CD4-positive, alpha-beta memory T cell (primary cell): ENCODE measurements at regions not wholly inside any gene's neighbourhood (a gene's known extent, or its start where the extent isn't known, plus 50 kb on each side); places are given as distances from the start of the nearest gene placed in this dataset.

Experiments
- CTCF ChIA-PET: fragments of 350-600 bp; sonication (Branson Sonifier 250); formaldehyde crosslinking; loops from one replicate; lab custom pipeline; 2021; ENCODE audit warnings: inconsistent platforms; ENCODE audit not compliant: partially characterized antibody; lab: Charles Lee
- POLR2A ChIA-PET: fragments of 350-600 bp; sonication (Branson Sonifier 250); formaldehyde crosslinking; loops from one replicate; lab custom pipeline; 2021; ENCODE audit not compliant: partially characterized antibody; lab: Charles Lee
- DNase-seq, 5 donors: peaks; one replicate each; pipeline versions ENCODE4 v3.0.0 to v3.0.0-alpha.2; 2020 to 2022; ENCODE audit warnings: mixed read lengths in 1 of 5
- H3K27ac ChIP-seq: one replicate; pipeline ENCODE4 v1.7.0; 2013; ENCODE audit warnings: low read depth, low read length
- H3K27me3 ChIP-seq: 2 replicates; pipeline ENCODE4 v1.7.0; 2013; ENCODE audit warnings: mild to moderate bottlenecking, low read length, moderate library complexity; ENCODE audit not compliant: insufficient read depth
- H3K36me3 ChIP-seq: 2 replicates; pipeline ENCODE4 v1.7.0; 2013; ENCODE audit warnings: mild to moderate bottlenecking, low read length, moderate library complexity; ENCODE audit not compliant: insufficient read depth
- H3K4me1 ChIP-seq: 2 replicates; pipeline ENCODE4 v1.7.0; 2013; ENCODE audit warnings: mild to moderate bottlenecking, low read length, moderate library complexity; ENCODE audit not compliant: insufficient read depth
- H3K4me3 ChIP-seq, 2 donors: one replicate each; pipeline ENCODE4 v1.7.0; 2013; ENCODE audit warnings: low read length in 2 of 2, mild to moderate bottlenecking in 1 of 2
- H3K9me3 ChIP-seq, 2 donors: one replicate each; pipeline ENCODE4 v1.7.0; 2013; ENCODE audit warnings: low read length in 2 of 2, control low read depth in 1 of 2; ENCODE audit not compliant: control insufficient read depth in 1 of 2
- H3K27ac Mint-ChIP-seq, 7 donors: one replicate each; pipeline ENCODE4 v1.8.0; 2020 to 2021; ENCODE audit warnings: mixed read lengths in 7 of 7, mild to moderate bottlenecking in 6 of 7, inconsistent platforms in 3 of 7, moderate library complexity in 3 of 7
- H3K27me3 Mint-ChIP-seq, 2 donors: one replicate each; pipeline ENCODE4 v1.8.0; 2020 to 2021; ENCODE audit warnings: mixed read lengths in 2 of 2
- H3K36me3 Mint-ChIP-seq, 2 donors: one replicate each; pipeline ENCODE4 v1.8.0; 2020 to 2021; ENCODE audit warnings: mixed read lengths in 2 of 2, inconsistent platforms in 1 of 2, mild to moderate bottlenecking in 1 of 2
- H3K4me1 Mint-ChIP-seq, 4 donors: one replicate each; pipeline ENCODE4 v1.8.0; 2020 to 2021; ENCODE audit warnings: mixed read lengths in 4 of 4, mild to moderate bottlenecking in 1 of 4
- H3K4me3 Mint-ChIP-seq, 8 donors: one replicate each; pipeline ENCODE4 v1.8.0; 2020 to 2021; ENCODE audit warnings: mixed read lengths in 8 of 8, mild to moderate bottlenecking in 7 of 8, moderate library complexity in 6 of 8, inconsistent platforms in 3 of 8
- H3K9me3 Mint-ChIP-seq, 8 donors: one replicate each; pipeline ENCODE4 v1.8.0; 2020 to 2021; ENCODE audit warnings: mixed read lengths in 8 of 8, mild to moderate bottlenecking in 5 of 8, inconsistent platforms in 3 of 8, moderate library complexity in 1 of 8
- intact Hi-C: fragments of 100-400 bp; cut with micrococcal nuclease; formaldehyde crosslinking; loops from one replicate; pipeline ENCODE4 v1.15.1; 2023

DNA sequence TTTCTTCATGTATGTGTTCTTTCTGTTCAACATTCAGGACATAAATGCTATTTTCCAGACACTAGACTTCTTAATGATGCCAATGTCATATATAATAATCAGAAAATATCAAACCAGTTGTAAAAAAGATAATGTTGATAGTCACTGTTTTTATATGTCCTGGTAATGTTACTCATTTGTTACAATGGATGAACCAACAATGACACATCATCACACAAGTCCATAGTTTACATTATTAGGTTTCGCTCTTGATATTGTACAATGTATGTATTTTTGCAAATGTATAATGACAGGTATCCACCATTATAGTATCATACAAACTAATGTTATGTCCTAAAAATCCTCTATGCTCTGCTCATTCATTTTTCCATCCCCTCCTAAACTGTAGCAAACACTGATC is 243.8 kb upstream of the CDIN1 start:
- H3K36me3 ChIP-seq: no peaks in the 10 kb centered on the region
- H3K27ac Mint-ChIP-seq: no peak overlapping the region
- H3K4me1 ChIP-seq: no peaks in the 10 kb centered on the region
- H3K27ac ChIP-seq: no peak overlapping the region
- peaks cover 0 to 4% (median 1%) of the 10 kb centered on the region in 8 donors for H3K9me3 Mint-ChIP-seq
- H3K4me3 ChIP-seq: no peak overlapping the region
- ChIA-PET POLR2A (no interaction called here), CTCF (no interaction called here)
- no peaks in the 10 kb centered on the region for H3K27me3 Mint-ChIP-seq
- no peaks in the 10 kb centered on the region for H3K36me3 Mint-ChIP-seq
- no peak overlapping the region for H3K4me3 Mint-ChIP-seq
- DNase-seq: no peak
- H3K27me3 ChIP-seq: no peaks in the 10 kb centered on the region
- intact Hi-C loops: no loop called here
- no peaks in the 10 kb centered on the region for H3K4me1 Mint-ChIP-seq
- H3K9me3 ChIP-seq: no peaks in the 10 kb centered on the region

DNA sequence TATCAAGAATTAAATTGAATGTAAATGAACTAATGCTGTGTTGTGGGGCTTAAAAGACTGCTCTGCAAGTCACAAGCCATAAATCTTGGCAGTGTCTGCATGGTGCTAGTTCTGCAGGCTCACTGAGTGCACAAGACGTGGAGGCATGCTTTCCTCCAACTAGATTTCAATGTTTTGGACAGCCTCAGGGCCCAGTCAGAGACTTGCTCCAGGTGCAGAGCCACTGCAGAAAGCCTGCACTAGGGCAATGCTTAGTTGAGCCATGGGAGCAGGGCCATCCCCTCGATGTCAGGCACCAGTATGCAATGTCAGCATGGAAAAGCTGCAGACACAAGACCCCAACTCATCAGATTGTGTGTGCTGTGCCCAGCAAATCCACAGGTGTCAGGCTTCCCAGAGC is 234.5 kb upstream of the CDIN1 start:
- H3K36me3 ChIP-seq: no peaks in the 10 kb centered on the region
- CTCF ChIA-PET: no interaction called here
- H3K4me3 Mint-ChIP-seq: no peak overlapping the region
- DNase-seq: no peak
- peaks cover 0 to 2% (median 0%) of the 10 kb centered on the region in 8 donors for H3K9me3 Mint-ChIP-seq
- no peaks in the 10 kb centered on the region for H3K9me3 ChIP-seq
- H3K27me3 ChIP-seq: no peaks in the 10 kb centered on the region
- H3K27me3 Mint-ChIP-seq: no peaks in the 10 kb centered on the region
- no peak overlapping the region for H3K27ac Mint-ChIP-seq
- POLR2A ChIA-PET: no interaction called here
- no peaks in the 10 kb centered on the region for H3K4me1 ChIP-seq
- no peak overlapping the region for H3K4me3 ChIP-seq
- intact Hi-C loops: no loop called here
- no peaks in the 10 kb centered on the region for H3K36me3 Mint-ChIP-seq
- H3K27ac ChIP-seq: no peak overlapping the region
- no peaks in the 10 kb centered on the region for H3K4me1 Mint-ChIP-seq

DNA sequence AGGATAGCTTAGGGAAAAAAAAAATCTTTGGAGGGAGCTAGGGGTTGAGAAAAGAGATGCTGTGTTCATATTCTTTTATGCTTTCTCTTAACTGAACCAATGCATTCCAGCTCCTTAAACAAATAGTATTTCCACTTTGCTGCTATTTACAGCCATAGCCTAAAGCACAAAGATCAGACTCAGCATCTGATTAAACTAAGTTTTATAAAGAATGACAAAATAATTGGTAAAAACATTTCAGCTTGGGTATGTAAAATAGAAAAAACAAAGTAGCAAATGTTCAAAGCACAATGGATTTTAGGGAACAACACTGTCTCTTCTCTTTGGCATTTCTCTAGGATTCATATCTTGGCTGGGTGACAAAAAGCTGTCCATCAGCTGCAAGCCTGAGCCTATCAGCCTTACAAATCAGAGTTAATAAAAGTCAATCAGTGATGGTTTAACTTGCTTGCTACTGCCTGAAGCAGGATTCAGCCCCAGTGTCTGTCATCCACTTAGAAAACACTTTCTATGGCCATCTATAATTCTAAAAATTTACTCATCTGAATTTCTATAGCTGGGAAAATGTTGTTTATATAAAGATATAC is 232.1 kb upstream of the CDIN1 start:
- Histone ChIP-seq H3K9me3 (no peaks in the 10 kb centered on the region), H3K27me3 (no peaks in the 10 kb centered on the region), H3K36me3 (no peaks in the 10 kb centered on the region), H3K4me1 (no peaks in the 10 kb centered on the region), H3K27ac (no peak overlapping the region), H3K4me3 (no peak overlapping the region)
- ChIA-PET CTCF (no interaction called here), POLR2A (no interaction called here)
- DNase-seq: no peak
- Mint-ChIP-seq H3K4me1 (no peaks in the 10 kb centered on the region), H3K27me3 (no peaks in the 10 kb centered on the region), H3K36me3 (no peaks in the 10 kb centered on the region), H3K4me3 (no peak overlapping the region), H3K9me3 (peaks cover 0 to 2% (median 0%) of the 10 kb centered on the region in 8 donors), H3K27ac (no peak overlapping the region)
- intact Hi-C loops: no loop called here

DNA sequence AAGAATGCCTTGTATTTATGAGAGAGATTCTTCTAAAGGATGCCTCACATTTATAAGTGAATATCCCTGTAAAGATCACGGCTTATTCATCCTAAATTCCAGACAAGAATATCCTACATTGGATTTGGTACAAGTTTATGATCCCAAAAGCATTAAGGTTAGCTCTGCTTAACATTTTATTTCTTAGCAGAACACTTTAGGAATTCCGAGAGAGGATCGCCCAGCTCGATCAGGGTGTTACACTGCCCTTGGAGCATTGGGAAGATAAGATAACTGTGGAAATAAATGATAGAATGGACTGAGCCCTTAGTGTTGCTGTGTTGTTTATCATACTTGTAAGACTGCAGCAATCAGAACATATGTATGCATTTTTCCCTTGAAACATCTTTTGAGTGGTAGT is 223.0 kb upstream of the CDIN1 start:
- no peak overlapping the region for H3K4me3 Mint-ChIP-seq
- no peaks in the 10 kb centered on the region for H3K4me1 ChIP-seq
- no peaks in the 10 kb centered on the region for H3K27me3 ChIP-seq
- no peak for DNase-seq
- ChIA-PET POLR2A (no interaction called here), CTCF (no interaction called here)
- no peak overlapping the region for H3K4me3 ChIP-seq
- H3K9me3 Mint-ChIP-seq: peaks cover 0 to 4% (median 0%) of the 10 kb centered on the region in 8 donors
- no peaks in the 10 kb centered on the region for H3K27me3 Mint-ChIP-seq
- H3K36me3 Mint-ChIP-seq: no peaks in the 10 kb centered on the region
- H3K36me3 ChIP-seq: no peaks in the 10 kb centered on the region
- H3K27ac ChIP-seq: no peak overlapping the region
- intact Hi-C loops: no loop called here
- H3K4me1 Mint-ChIP-seq: no peaks in the 10 kb centered on the region
- no peak overlapping the region for H3K27ac Mint-ChIP-seq
- no peaks in the 10 kb centered on the region for H3K9me3 ChIP-seq

DNA sequence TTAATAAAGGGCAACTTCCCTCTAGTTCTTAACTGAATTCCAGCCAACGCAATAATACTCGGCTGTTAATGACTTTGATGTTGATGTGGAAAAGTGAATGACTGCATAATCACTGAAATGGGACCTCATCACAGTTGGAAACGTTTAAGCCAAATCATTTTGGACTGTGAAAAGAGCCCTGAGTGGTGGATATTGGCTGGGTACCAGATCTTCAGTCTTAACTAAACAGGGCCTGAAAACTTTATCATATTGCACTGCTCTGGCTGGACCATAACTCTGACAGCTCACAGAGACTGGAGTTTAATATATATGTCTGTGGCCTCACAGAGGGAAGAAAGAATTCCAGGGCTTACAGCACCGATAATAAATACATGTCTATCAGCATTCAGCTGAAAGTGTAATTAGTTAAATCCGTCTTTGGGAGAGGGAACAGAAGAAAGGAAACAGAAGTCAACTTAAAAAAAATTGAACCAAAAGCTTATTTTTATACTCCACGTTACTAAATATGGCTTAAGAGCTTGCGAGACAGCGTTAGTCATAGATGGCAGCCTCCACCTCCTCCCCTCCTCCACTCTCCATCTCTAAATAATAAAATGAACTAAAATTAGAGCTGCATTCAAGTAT is 222.3 kb upstream of the CDIN1 start:
- no peaks in the 10 kb centered on the region for H3K4me1 Mint-ChIP-seq
- H3K4me3 Mint-ChIP-seq: no peak overlapping the region
- no peak for DNase-seq
- ChIA-PET CTCF (no interaction called here), POLR2A (no interaction called here)
- Histone ChIP-seq H3K36me3 (no peaks in the 10 kb centered on the region), H3K9me3 (no peaks in the 10 kb centered on the region), H3K27ac (no peak overlapping the region), H3K4me3 (no peak overlapping the region), H3K27me3 (no peaks in the 10 kb centered on the region), H3K4me1 (no peaks in the 10 kb centered on the region)
- no peaks in the 10 kb centered on the region for H3K36me3 Mint-ChIP-seq
- intact Hi-C loops: no loop called here
- no peaks in the 10 kb centered on the region for H3K27me3 Mint-ChIP-seq
- no peak overlapping the region for H3K27ac Mint-ChIP-seq
- peaks cover 0 to 4% (median 0%) of the 10 kb centered on the region in 8 donors for H3K9me3 Mint-ChIP-seq

DNA sequence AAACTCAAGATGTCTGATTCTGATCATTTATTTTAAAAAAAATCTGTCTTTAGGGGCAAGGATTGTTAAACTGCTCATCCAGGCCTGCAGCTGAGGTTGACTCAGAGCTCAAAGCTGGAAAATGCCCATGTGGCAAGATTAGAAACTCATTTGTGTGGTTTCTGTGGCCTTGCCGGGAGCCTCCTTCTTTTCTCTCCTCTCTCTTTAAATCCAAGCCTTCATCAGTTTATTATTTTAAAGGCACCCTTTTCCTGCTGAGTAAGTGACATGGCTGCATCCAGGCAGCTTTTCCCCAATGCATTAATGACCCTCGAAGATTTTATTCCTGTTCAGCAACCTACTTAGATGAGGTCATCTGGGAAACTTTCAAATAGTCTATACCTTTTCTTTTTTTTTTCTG is 221.3 kb upstream of the CDIN1 start:
- no peak for DNase-seq
- Histone ChIP-seq H3K4me1 (no peaks in the 10 kb centered on the region), H3K27ac (no peak overlapping the region), H3K9me3 (no peaks in the 10 kb centered on the region), H3K27me3 (no peaks in the 10 kb centered on the region), H3K4me3 (no peak overlapping the region), H3K36me3 (no peaks in the 10 kb centered on the region)
- H3K27ac Mint-ChIP-seq: no peak overlapping the region
- ChIA-PET POLR2A (no interaction called here), CTCF (no interaction called here)
- intact Hi-C loops: no loop called here
- peaks cover 0 to 4% (median 0%) of the 10 kb centered on the region in 8 donors for H3K9me3 Mint-ChIP-seq
- H3K4me3 Mint-ChIP-seq: no peak overlapping the region
- no peaks in the 10 kb centered on the region for H3K4me1 Mint-ChIP-seq
- H3K27me3 Mint-ChIP-seq: no peaks in the 10 kb centered on the region
- no peaks in the 10 kb centered on the region for H3K36me3 Mint-ChIP-seq

DNA sequence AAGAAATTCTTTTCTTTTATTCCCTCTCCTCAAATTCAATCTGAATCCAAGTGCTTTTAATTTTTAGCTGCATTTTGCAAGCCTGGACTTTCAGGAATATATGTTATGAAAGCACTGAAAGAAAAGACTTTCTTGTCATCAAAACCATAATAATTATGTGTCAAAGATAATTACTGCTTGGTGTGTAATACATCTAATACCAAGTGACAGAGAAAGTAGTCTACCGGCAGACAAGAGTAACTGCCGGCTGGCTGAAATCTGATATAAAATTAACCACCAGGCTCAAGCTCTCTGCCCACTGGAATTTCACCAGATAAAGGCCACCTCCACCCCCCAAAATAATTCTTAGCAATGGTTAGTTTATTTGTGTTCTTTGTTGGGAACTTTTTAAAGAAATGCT is 220.9 kb upstream of the CDIN1 start:
- Histone ChIP-seq H3K9me3 (no peaks in the 10 kb centered on the region), H3K4me1 (no peaks in the 10 kb centered on the region), H3K36me3 (no peaks in the 10 kb centered on the region), H3K27me3 (no peaks in the 10 kb centered on the region), H3K27ac (no peak overlapping the region), H3K4me3 (no peak overlapping the region)
- no peaks in the 10 kb centered on the region for H3K27me3 Mint-ChIP-seq
- no peak overlapping the region for H3K27ac Mint-ChIP-seq
- no peak overlapping the region for H3K4me3 Mint-ChIP-seq
- CTCF ChIA-PET: no interaction called here
- no peak for DNase-seq
- intact Hi-C loops: no loop called here
- H3K9me3 Mint-ChIP-seq: peaks cover 0 to 4% (median 0%) of the 10 kb centered on the region in 8 donors
- no peaks in the 10 kb centered on the region for H3K36me3 Mint-ChIP-seq
- POLR2A ChIA-PET: no interaction called here
- H3K4me1 Mint-ChIP-seq: no peaks in the 10 kb centered on the region
